OCI-LY7 (cell line): ENCODE measurements at regions not wholly inside any gene's neighbourhood (a gene's known extent, or its start where the extent isn't known, plus 50 kb on each side); places are given as distances from the start of the nearest gene placed in this dataset.

ENCODE experiments used
- BruUV-seq: library from RNA; stranded (reverse); fragments of 400-500 nt; replicated peaks from 2 replicates; lab custom pipeline; 2021; lab: Mats Ljungman, UMichigan
- CTCF ChIA-PET: fragments of 300-600 bp; sonication (Branson Sonifier 250); formaldehyde crosslinking; loops from one replicate; lab custom pipeline; 2022; ENCODE audit warnings: antibody characterized with exemption; ENCODE audit not compliant: unreplicated experiment; lab: Charles Lee
- POLR2A ChIA-PET: fragments of 300-600 bp; sonication (Branson Sonifier 250); formaldehyde crosslinking; loops from one replicate; lab custom pipeline; 2022; ENCODE audit warnings: antibody characterized with exemption; lab: Charles Lee
- DNase-seq: peaks from one replicate; pipeline ENCODE4 v3.0.0-alpha.2; 2015; ENCODE audit warnings: low spot score
- H2AFZ ChIP-seq: fragments of 200-600 bp; sonication (generic), shearing (Covaris generic); 2 replicates; pipeline ENCODE4 v1.6.1; 2014; ENCODE audit warnings: mild to moderate bottlenecking, antibody characterized with exemption, low read length, moderate library complexity
- H3K27ac ChIP-seq: fragments of 200-600 bp; sonication (generic); 2 replicates; pipeline ENCODE4 v1.5.1; 2014; ENCODE audit warnings: mixed run types, low read depth, mild to moderate bottlenecking, moderate library complexity, low read length, inconsistent platforms; ENCODE audit not compliant: poor library complexity, severe bottlenecking
- H3K36me3 ChIP-seq: fragments of 200-600 bp; sonication (generic); 2 replicates; pipeline ENCODE4 v1.6.1; 2014; ENCODE audit warnings: mild to moderate bottlenecking, antibody characterized with exemption, low read length, moderate library complexity, mixed read lengths; ENCODE audit not compliant: insufficient read depth
- H3K4me1 ChIP-seq: fragments of 200-600 bp; sonication (generic); 2 replicates; pipeline ENCODE4 v1.5.1; 2014; ENCODE audit warnings: mild to moderate bottlenecking, low read length; ENCODE audit not compliant: insufficient read depth, poor library complexity, severe bottlenecking
- H3K4me2 ChIP-seq: fragments of 200-600 bp; sonication (generic); 2 replicates; pipeline ENCODE4 v1.6.1; 2014; ENCODE audit warnings: mild to moderate bottlenecking, low read length
- H3K4me3 ChIP-seq: fragments of 200-600 bp; sonication (generic); 2 replicates; pipeline ENCODE4 v1.5.1; 2014; ENCODE audit warnings: mild to moderate bottlenecking, low read depth, low read length; ENCODE audit not compliant: poor library complexity, severe bottlenecking
- H3K79me2 ChIP-seq: fragments of 200-600 bp; sonication (generic); 2 replicates; pipeline ENCODE4 v1.6.1; 2016; ENCODE audit warnings: low read depth, mild to moderate bottlenecking, low read length, moderate library complexity, mixed read lengths; ENCODE audit not compliant: insufficient read depth
- H3K9me2 ChIP-seq: fragments of 200-600 bp; sonication (generic); 2 replicates; pipeline ENCODE4 v1.6.1; 2016; ENCODE audit warnings: mild to moderate bottlenecking, low read length, mixed read lengths; ENCODE audit not compliant: insufficient read depth
- H3K9me3 ChIP-seq: fragments of 200-600 bp; sonication (generic); 2 replicates; pipeline ENCODE4 v1.6.1; 2014; ENCODE audit warnings: mild to moderate bottlenecking, mixed run types, low read length, mixed read lengths
- H4K20me1 ChIP-seq: fragments of 200-600 bp; sonication (generic); 2 replicates; pipeline ENCODE4 v1.6.1; 2014; ENCODE audit warnings: mild to moderate bottlenecking, antibody characterized with exemption, low read length, moderate library complexity, mixed read lengths; ENCODE audit not compliant: insufficient read depth
- CTCF ChIP-seq: fragments of 200-600 bp; sonication (generic); conservative IDR thresholded peaks from 2 replicates; pipeline ENCODE4 v1.5.1; 2014; ENCODE audit warnings: mild to moderate bottlenecking, antibody characterized with exemption, low read length, moderate library complexity, mixed read lengths
- EZH2phosphoT487 ChIP-seq: fragments of 200-600 bp; sonication (generic); IDR thresholded peaks from 2 replicates; pipeline ENCODE4 v1.6.1; 2018; ENCODE audit warnings: low read depth, borderline replicate concordance, mild to moderate bottlenecking, mixed run types, antibody characterized with exemption, low read length, moderate library complexity, mixed read lengths
- intact Hi-C: fragments of 100-400 bp; cut with micrococcal nuclease; formaldehyde crosslinking; loops from one replicate; pipeline ENCODE4 v1.10.0; 2022; ENCODE audit not compliant: unreplicated experiment

- no peak for DNase-seq
- Histone ChIP-seq H3K4me3 (no peak overlapping the region), H3K4me2 (no peak overlapping the region), H2AFZ (no peak overlapping the region), H3K36me3 (no peaks in the 10 kb centered on the region), H3K27ac (no peak overlapping the region), H3K9me2 (no peaks in the 10 kb centered on the region), H4K20me1 (no peaks in the 10 kb centered on the region), H3K4me1 (no peaks in the 10 kb centered on the region), H3K79me2 (no peaks in the 10 kb centered on the region), H3K9me3 (no peaks in the 10 kb centered on the region)
- CTCF ChIA-PET, result no interaction called here
- TF ChIP-seq EZH2phosphoT487, result no peak
- no peak for TF ChIP-seq CTCF
- intact Hi-C loops, result no loop called here
- POLR2A ChIA-PET, result no interaction called here
- no TSS peak for BruUV-seq
Measured at GRCh38 chr6:113495521-113495920, 361.6 kb upstream of the MARCKS start.

- POLR2A ChIA-PET, result no interaction called here
Measured at GRCh38 chr6:113496166-113496565, 361.0 kb upstream of the MARCKS start.

More at GRCh38 chr6:113496166-113496565, 361.0 kb upstream of the MARCKS start:
- no peak for DNase-seq
- no TSS peak for BruUV-seq
- H2AFZ ChIP-seq, result no peak overlapping the region
- H3K79me2 ChIP-seq, result no peaks in the 10 kb centered on the region
- no peaks in the 10 kb centered on the region for H3K9me3 ChIP-seq
- no peaks in the 10 kb centered on the region for H3K36me3 ChIP-seq
- H4K20me1 ChIP-seq, result no peaks in the 10 kb centered on the region
- TF ChIP-seq EZH2phosphoT487 (no peak), CTCF (no peak)
- H3K4me2 ChIP-seq, result no peak overlapping the region
- no peaks in the 10 kb centered on the region for H3K4me1 ChIP-seq
- CTCF ChIA-PET, result no interaction called here
- intact Hi-C loops, result no loop called here
- no peak overlapping the region for H3K27ac ChIP-seq
- H3K4me3 ChIP-seq, result no peak overlapping the region
- no peaks in the 10 kb centered on the region for H3K9me2 ChIP-seq
